LNCaP clone FGC (cell line): ENCODE measurements at regions not wholly inside any gene's neighbourhood (a gene's known extent, or its start where the extent isn't known, plus 50 kb on each side); places are given as distances from the start of the nearest gene placed in this dataset.
A peak's percentile ranks its signal among the peaks of the same experiment; 100 is the strongest.

ENCODE experiments used
- DNase-seq: peaks from one replicate; pipeline ENCODE4 v3.0.0-alpha.2; 2011; ENCODE audit warnings: low read depth
- H3K4me3 ChIP-seq: 2 replicates; pipeline ENCODE4 v1.5.1; 2011; ENCODE audit warnings: mild to moderate bottlenecking, low read depth, low read length, control low read depth
- TF ChIP-seq, protein P1 (sequence below): IDR thresholded peaks from 2 replicates; pipeline ENCODE4 v1.5.1; 2012; ENCODE audit warnings: mild to moderate bottlenecking; ENCODE audit not compliant: control insufficient read depth, insufficient read depth; ENCODE audit errors: extremely low read depth

GRCh38 chr9:30574355-30575151 is 1809.9 kb upstream of the ACO1 start:
- no peak overlapping the region for H3K4me3 ChIP-seq
- TF ChIP-seq, protein P1, sequence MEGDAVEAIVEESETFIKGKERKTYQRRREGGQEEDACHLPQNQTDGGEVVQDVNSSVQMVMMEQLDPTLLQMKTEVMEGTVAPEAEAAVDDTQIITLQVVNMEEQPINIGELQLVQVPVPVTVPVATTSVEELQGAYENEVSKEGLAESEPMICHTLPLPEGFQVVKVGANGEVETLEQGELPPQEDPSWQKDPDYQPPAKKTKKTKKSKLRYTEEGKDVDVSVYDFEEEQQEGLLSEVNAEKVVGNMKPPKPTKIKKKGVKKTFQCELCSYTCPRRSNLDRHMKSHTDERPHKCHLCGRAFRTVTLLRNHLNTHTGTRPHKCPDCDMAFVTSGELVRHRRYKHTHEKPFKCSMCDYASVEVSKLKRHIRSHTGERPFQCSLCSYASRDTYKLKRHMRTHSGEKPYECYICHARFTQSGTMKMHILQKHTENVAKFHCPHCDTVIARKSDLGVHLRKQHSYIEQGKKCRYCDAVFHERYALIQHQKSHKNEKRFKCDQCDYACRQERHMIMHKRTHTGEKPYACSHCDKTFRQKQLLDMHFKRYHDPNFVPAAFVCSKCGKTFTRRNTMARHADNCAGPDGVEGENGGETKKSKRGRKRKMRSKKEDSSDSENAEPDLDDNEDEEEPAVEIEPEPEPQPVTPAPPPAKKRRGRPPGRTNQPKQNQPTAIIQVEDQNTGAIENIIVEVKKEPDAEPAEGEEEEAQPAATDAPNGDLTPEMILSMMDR, result no peak
- DNase-seq, result no peak

DNA sequence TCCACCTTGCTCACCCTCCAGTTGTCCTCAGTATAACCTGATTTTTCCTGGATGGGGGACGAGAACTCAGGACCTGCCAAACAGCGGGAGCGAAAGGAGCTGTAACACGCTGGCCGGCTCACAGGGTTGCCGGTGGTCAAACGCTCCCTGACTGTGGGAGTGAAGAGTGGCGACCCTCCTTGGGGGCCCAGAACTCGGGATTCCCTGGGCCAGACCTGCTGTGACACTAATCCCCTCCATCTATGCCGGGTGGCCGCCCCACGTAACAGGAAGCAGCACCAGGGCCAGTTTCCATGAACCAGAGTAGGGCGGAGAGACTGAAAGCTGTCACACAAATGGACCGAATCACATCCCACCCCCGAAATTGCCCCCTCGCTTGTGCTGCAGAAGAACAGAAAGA is 1809.2 kb upstream of the ACO1 start:
- DNase-seq, result no peak
- no peak overlapping the region for H3K4me3 ChIP-seq
- TF ChIP-seq, protein P1, result no peak

GRCh38 chr9:30575691-30576090 is 1808.8 kb upstream of the ACO1 start:
- DNase-seq, result peak; percentile 8
- TF ChIP-seq, protein P1, result no peak

DNA sequence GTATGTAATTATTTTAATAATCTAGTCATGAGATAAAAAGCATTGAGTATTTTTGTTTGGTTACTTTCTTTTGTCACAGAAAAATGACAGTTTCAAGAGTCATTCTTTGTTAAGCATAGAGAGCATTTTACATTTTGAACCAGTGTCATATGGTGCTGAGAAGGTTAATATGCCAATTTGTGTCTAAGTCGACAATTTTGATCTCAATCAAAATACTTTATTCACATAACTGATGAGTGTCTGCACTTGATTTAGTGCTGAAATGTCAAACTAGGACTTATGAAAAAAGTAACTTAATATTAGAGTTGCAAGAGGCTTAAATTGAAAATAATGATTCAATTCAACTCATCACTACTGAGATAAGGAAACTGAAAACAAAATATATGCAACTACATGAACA is 1804.6 kb upstream of the ACO1 start:
- H3K4me3 ChIP-seq, result no peak overlapping the region
- DNase-seq, result no peak
- TF ChIP-seq, protein P1, result no peak

More at GRCh38 chr9:30575691-30576090, 1808.8 kb upstream of the ACO1 start:
- H3K4me3 ChIP-seq, result no peak overlapping the region

GRCh38 chr9:30582240-30582639 is 1802.2 kb upstream of the ACO1 start:
- no peak overlapping the region for H3K4me3 ChIP-seq
- no peak for DNase-seq
- TF ChIP-seq, protein P1, result no peak

DNA sequence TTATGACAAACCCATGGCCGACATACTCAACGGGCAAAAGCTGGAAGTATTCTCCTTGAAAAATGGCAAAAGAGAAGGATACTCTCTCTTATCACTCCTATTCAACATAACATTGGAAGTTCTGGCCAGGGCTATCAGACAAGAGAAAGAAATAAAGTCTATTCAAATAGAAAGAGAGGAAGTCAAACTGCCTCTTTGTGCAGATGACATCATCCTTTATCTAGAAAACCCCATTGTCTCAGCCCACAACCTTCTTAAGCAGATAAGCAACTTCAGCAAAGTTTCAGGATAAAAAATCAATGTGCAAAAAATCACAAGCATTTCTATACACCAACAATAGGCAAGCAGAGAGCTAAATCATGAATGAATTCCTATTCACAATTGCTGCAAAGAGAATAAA is 1799.9 kb upstream of the ACO1 start:
- DNase-seq, result no peak
- TF ChIP-seq, protein P1, result no peak
- no peak overlapping the region for H3K4me3 ChIP-seq

GRCh38 chr9:30591461-30591860 is 1793.0 kb upstream of the ACO1 start:
- no peak overlapping the region for H3K4me3 ChIP-seq
- no peak for DNase-seq
- TF ChIP-seq, protein P1, result no peak
